ENCODE measurements at regions not wholly inside any gene's neighbourhood (a gene's known extent, or its start where the extent isn't known, plus 50 kb on each side); places are given as distances from the start of the nearest gene placed in this dataset.

DNA sequence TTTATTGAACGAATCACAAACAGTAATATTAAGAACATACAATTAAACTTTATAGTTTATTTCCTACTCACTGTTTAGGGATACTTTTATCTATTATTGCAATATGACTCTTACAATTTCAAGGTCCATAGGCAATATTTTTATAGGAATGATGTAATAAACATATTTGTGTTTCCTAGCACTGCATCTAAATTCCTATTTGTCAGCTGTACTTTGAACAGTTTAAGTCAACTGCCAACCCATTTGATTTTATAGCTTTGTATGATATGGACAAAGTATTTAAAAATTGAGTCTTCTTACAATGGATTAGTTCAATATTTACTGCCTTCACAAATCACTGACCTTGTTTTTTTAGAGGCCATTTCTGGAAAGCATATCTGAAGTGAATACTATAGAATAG lies 199.3 kb downstream of the PCDH7 start:
- Histone ChIP-seq H3K9me3 (no peaks in the 10 kb centered on the region), H3K4me1 (no peaks in the 10 kb centered on the region), H3K27ac (no peak overlapping the region), H3K36me3 (no peaks in the 10 kb centered on the region), H3K27me3 (no peaks in the 10 kb centered on the region), H3K4me3 (no peak overlapping the region)
- intact Hi-C loops (cut with DNase I), result no loop called here
- 78 to 94% methylated on average over 1 of the region's 1 CpG for WGBS, 2 donors
- ATAC-seq (no peak), DNase-seq (no peak)
- TF ChIP-seq, protein P1, sequence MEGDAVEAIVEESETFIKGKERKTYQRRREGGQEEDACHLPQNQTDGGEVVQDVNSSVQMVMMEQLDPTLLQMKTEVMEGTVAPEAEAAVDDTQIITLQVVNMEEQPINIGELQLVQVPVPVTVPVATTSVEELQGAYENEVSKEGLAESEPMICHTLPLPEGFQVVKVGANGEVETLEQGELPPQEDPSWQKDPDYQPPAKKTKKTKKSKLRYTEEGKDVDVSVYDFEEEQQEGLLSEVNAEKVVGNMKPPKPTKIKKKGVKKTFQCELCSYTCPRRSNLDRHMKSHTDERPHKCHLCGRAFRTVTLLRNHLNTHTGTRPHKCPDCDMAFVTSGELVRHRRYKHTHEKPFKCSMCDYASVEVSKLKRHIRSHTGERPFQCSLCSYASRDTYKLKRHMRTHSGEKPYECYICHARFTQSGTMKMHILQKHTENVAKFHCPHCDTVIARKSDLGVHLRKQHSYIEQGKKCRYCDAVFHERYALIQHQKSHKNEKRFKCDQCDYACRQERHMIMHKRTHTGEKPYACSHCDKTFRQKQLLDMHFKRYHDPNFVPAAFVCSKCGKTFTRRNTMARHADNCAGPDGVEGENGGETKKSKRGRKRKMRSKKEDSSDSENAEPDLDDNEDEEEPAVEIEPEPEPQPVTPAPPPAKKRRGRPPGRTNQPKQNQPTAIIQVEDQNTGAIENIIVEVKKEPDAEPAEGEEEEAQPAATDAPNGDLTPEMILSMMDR (IDR thresholded peaks at IDR 0.05), result no peak

DNA sequence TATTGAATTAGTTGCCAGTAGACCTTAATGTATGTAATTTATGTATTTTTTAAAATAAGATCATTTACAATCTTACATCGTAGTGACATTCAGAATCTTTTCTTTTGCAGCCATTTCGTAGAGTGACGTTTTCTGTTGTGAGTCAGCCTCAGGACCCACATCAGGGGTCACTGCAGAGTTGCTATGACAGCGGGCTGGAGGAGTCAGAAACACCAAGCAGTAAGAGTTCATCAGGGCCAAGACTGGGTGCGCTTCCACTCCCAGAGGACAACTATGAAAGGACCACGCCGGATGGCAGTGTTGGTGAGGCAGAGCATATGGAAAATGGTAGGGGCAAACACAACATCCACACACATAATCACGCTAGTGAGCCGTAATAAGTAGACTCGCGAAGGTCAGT lies 199.9 kb downstream of the PCDH7 start:
- H3K27me3 ChIP-seq, result no peaks in the 10 kb centered on the region
- TF ChIP-seq, protein P1 (IDR thresholded peaks at IDR 0.05), result no peak
- ATAC-seq (no peak), DNase-seq (no peak)
- intact Hi-C loops (cut with DNase I), result no loop called here
- H3K9me3 ChIP-seq, result no peaks in the 10 kb centered on the region
- no peaks in the 10 kb centered on the region for H3K36me3 ChIP-seq
- H3K27ac ChIP-seq, result no peak overlapping the region
- H3K4me3 ChIP-seq, result no peak overlapping the region
- no peaks in the 10 kb centered on the region for H3K4me1 ChIP-seq
- WGBS, 2 donors, result 91% methylated on average over 11 of the region's 11 CpGs

DNA sequence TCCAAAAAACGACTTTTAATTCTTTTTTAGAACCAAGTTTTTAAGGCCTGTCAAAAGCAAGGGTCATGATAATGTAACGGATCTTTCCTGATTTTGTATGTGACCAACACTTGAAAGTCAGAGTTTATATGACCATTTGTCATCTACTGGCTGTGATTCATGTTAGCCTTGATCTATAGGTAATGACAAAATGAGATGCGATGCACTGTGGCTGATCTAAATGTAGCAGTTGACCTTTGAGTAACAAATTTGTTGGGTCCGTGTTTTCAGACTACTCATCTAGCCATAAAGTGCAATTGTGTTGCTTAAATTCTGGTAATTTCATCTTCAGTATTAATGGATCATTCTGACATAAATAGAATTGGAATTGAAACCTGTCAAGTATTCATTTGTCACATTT lies 202.5 kb downstream of the PCDH7 start:
- WGBS, 2 donors, result 89 to 94% methylated on average over 4 of the region's 4 CpGs
- H3K9me3 ChIP-seq, result no peaks in the 10 kb centered on the region
- H3K4me3 ChIP-seq, result no peak overlapping the region
- H3K36me3 ChIP-seq, result no peaks in the 10 kb centered on the region
- H3K27ac ChIP-seq, result no peak overlapping the region
- TF ChIP-seq, protein P1 (IDR thresholded peaks at IDR 0.05), result no peak
- ATAC-seq (no peak), DNase-seq (no peak)
- no peaks in the 10 kb centered on the region for H3K4me1 ChIP-seq
- H3K27me3 ChIP-seq, result no peaks in the 10 kb centered on the region
- intact Hi-C loops (cut with DNase I), result no loop called here

DNA sequence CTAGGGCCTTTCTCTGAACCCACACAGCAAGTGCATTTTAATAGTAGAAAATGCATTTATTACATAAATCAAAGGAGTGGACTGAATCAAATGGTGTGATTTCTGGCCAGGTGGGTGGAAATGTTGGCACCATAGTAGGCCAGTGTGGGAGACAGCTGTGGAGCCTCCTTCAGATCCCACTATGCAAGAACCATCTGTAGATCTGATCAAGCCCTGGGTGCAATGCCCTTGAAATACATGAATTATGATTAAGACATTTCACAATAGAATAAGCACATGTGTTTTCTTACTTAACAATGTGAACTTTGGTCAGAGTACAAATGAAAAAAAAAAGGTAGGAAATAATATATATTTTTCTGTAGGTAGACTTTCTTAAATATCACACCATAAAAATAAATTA lies 204.3 kb downstream of the PCDH7 start:
- Histone ChIP-seq H3K36me3 (no peaks in the 10 kb centered on the region), H3K4me1 (peaks cover 0 to 5% (median 0%) of the 10 kb centered on the region in 9 donors), H3K27me3 (no peaks in the 10 kb centered on the region), H3K9me3 (no peaks in the 10 kb centered on the region), H3K4me3 (no peak overlapping the region), H3K27ac (no peak overlapping the region)
- ATAC-seq (no peak), DNase-seq (no peak)
- intact Hi-C loops (cut with DNase I), result no loop called here
- TF ChIP-seq, protein P1 (IDR thresholded peaks at IDR 0.05), result no peak

DNA sequence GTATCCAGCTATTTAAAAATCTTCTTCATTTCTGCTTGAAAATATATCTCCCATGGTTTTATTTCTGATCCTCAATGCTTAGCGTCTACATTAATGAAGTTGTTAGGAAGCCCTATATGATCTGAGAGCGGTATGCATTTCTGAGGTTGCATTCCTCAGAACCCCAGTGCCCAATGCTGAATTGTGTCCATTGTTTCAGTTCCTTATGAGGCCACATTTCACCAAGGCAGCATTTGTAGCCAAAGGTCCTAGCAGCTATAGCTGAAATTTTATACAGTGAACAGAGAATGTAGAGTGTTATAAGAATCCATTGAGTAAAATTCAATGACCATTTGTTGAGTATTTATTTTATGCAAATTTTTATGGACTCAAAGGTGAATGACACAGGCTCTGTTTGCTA lies 209.5 kb downstream of the PCDH7 start:
- Histone ChIP-seq H3K27me3 (no peaks in the 10 kb centered on the region), H3K36me3 (no peaks in the 10 kb centered on the region), H3K27ac (no peak overlapping the region), H3K4me3 (no peak overlapping the region), H3K9me3 (no peaks in the 10 kb centered on the region), H3K4me1 (peaks cover 0 to 5% (median 0%) of the 10 kb centered on the region in 9 donors)
- ATAC-seq (no peak), DNase-seq (no peak)
- TF ChIP-seq, protein P1 (IDR thresholded peaks at IDR 0.05), result no peak
- intact Hi-C loops (cut with DNase I), result no loop called here
- 90 to 94% methylated on average over 2 of the region's 2 CpGs for WGBS, 2 donors
